Fibroblast of pulmonary artery (primary cell): ENCODE measurements at regions not wholly inside any gene's neighbourhood (a gene's known extent, or its start where the extent isn't known, plus 50 kb on each side); places are given as distances from the start of the nearest gene placed in this dataset.
"Not testable (repeated sequence)": the region's sequence is repeated elsewhere in the genome, so short reads cannot be mapped to it uniquely, and the experiment has no call there.

Experiments used
- DNase-seq: peaks from one replicate; pipeline ENCODE4 v3.0.0-alpha.2; 2010; ENCODE audit warnings: low read depth
- H3K4me3 ChIP-seq: replicated peaks from 2 replicates; pipeline ENCODE4 v1.5.1; 2011; ENCODE audit warnings: low read depth, mild to moderate bottlenecking, control low read depth, low read length, moderate library complexity
- CTCF ChIP-seq: IDR thresholded peaks from 2 replicates; pipeline ENCODE4 v1.5.1; 2011; ENCODE audit warnings: mild to moderate bottlenecking, control low read depth, low read length, inconsistent platforms; ENCODE audit errors: missing control alignments

- H3K4me3 ChIP-seq, result no peak overlapping the region
- TF ChIP-seq CTCF, result no peak
- DNase-seq, result no peak
Measured at GRCh38 chr6:2305951-2306350, 60.5 kb upstream of the GMDS start.

- not testable (repeated sequence) for DNase-seq, H3K4me3 ChIP-seq
Measured at GRCh38 chr6:2302482-2302881, 57.1 kb upstream of the GMDS start.

- DNase-seq, result no peak
- no peak for TF ChIP-seq CTCF
- no peak overlapping the region for H3K4me3 ChIP-seq
Measured at GRCh38 chr6:2296781-2297180, 51.4 kb upstream of the GMDS start.
